IMR-90 (cell line): ENCODE measurements at regions not wholly inside any gene's neighbourhood (a gene's known extent, or its start where the extent isn't known, plus 50 kb on each side); places are given as distances from the start of the nearest gene placed in this dataset.
"Not testable (repeated sequence)": the region's sequence is repeated elsewhere in the genome, so short reads cannot be mapped to it uniquely, and the experiment has no call there.

Experiments
- ATAC-seq: fragments of 200-7000 bp; cut with Tn5 transposase; 2 replicates; pipeline ENCODE4 v1.9.1; 2020; ENCODE audit warnings: low read depth, mild to moderate bottlenecking, moderate library complexity
- BruUV-seq: library from RNA; stranded (reverse); fragments of 400-500 nt; replicated peaks from 2 replicates; lab custom pipeline; 2021; lab: Mats Ljungman, UMichigan
- CTCF ChIA-PET: fragments of 300-600 bp; formaldehyde crosslinking; extraction: SDS; loops from one replicate; lab custom pipeline; 2021; ENCODE audit warnings: antibody characterized with exemption; lab: Yijun Ruan, JAX
- POLR2A ChIA-PET: fragments of 300-600 bp; sonication (Branson Sonifier 250); formaldehyde crosslinking; loops from one replicate; lab custom pipeline; 2022; ENCODE audit warnings: antibody characterized with exemption; ENCODE audit not compliant: unreplicated experiment; lab: Charles Lee
- DNase-seq: peaks from one replicate; pipeline ENCODE4 v3.0.0; 2013
- H2AFZ ChIP-seq: replicated peaks from 2 replicates; pipeline ENCODE3; 2013; ENCODE audit warnings: low read length, mild to moderate bottlenecking; ENCODE audit not compliant: poor library complexity
- H2AK5ac ChIP-seq: 2 replicates; pipeline ENCODE4 v1.6.1; 2013; ENCODE audit warnings: low read depth, low read length, inconsistent platforms
- H2AK9ac ChIP-seq: replicated peaks from 2 replicates; pipeline ENCODE3; 2013; ENCODE audit warnings: mild to moderate bottlenecking, low read depth, low read length, moderate library complexity; ENCODE audit not compliant: poor library complexity
- H2BK120ac ChIP-seq: 2 replicates; pipeline ENCODE4 v1.6.1; 2013; ENCODE audit warnings: low read depth, low read length, inconsistent platforms
- H2BK15ac ChIP-seq: 3 replicates; pipeline ENCODE4 v1.6.1; 2013; ENCODE audit warnings: low read depth, low read length, inconsistent platforms
- H2BK20ac ChIP-seq: 2 replicates; pipeline ENCODE4 v1.6.1; 2013; ENCODE audit warnings: low read depth, mild to moderate bottlenecking, inconsistent platforms, low read length, moderate library complexity
- H2BK5ac ChIP-seq: 2 replicates; pipeline ENCODE4 v1.6.1; 2013; ENCODE audit warnings: mild to moderate bottlenecking, low read depth, low read length, inconsistent platforms; ENCODE audit not compliant: poor library complexity, severe bottlenecking
- H3K14ac ChIP-seq: replicated peaks from 2 replicates; pipeline ENCODE4 v1.6.1; 2013; ENCODE audit warnings: low read depth, low read length, inconsistent platforms
- H3K18ac ChIP-seq: 2 replicates; pipeline ENCODE4 v1.6.1; 2013; ENCODE audit warnings: low read depth, low read length, control low read depth
- H3K23ac ChIP-seq: 2 replicates; pipeline ENCODE4 v1.6.1; 2013; ENCODE audit warnings: low read depth, low read length, inconsistent platforms
- H3K27ac ChIP-seq: 2 replicates; pipeline ENCODE4 v1.5.1; 2013; ENCODE audit warnings: mild to moderate bottlenecking, control low read depth, low read length; ENCODE audit not compliant: insufficient read depth
- H3K27me3 ChIP-seq: 2 replicates; pipeline ENCODE4 v1.6.1; 2013; ENCODE audit warnings: low read length; ENCODE audit not compliant: control insufficient read depth, insufficient read depth
- H3K36me3 ChIP-seq: 2 replicates; pipeline ENCODE4 v1.6.1; 2013; ENCODE audit warnings: low read length, mixed read lengths; ENCODE audit not compliant: control insufficient read depth, insufficient read depth
- H3K4ac ChIP-seq: 2 replicates; pipeline ENCODE4 v1.6.1; 2013; ENCODE audit warnings: low read depth, low read length, inconsistent platforms
- H3K4me1 ChIP-seq: 2 replicates; pipeline ENCODE4 v1.6.1; 2013; ENCODE audit warnings: low read length, mixed read lengths; ENCODE audit not compliant: control insufficient read depth, insufficient read depth
- H3K4me2 ChIP-seq: 2 replicates; pipeline ENCODE4 v1.6.1; 2013; ENCODE audit warnings: low read depth, mild to moderate bottlenecking, control low read depth, low read length, moderate library complexity
- H3K4me3 ChIP-seq: 2 replicates; pipeline ENCODE4 v1.5.1; 2013; ENCODE audit warnings: low read depth, mild to moderate bottlenecking, control low read depth, low read length, moderate library complexity; ENCODE audit not compliant: insufficient read depth
- H3K56ac ChIP-seq: 2 replicates; pipeline ENCODE4 v1.6.1; 2013; ENCODE audit warnings: low read length, inconsistent platforms; ENCODE audit not compliant: insufficient read depth; ENCODE audit errors: extremely low read depth
- H3K79me1 ChIP-seq, 2 experiments: 2 replicates each; pipeline ENCODE4 v1.6.1; 2013; ENCODE audit warnings: low read length in 2 of 2, inconsistent platforms in 1 of 2, low read depth in 1 of 2
- H3K9ac ChIP-seq: 2 replicates; pipeline ENCODE4 v1.6.1; 2013; ENCODE audit warnings: low read depth, low read length, control low read depth
- H3K9me1 ChIP-seq: 2 replicates; pipeline ENCODE4 v1.6.1; 2013; ENCODE audit warnings: low read length, inconsistent platforms; ENCODE audit not compliant: insufficient read depth
- H3K9me3 ChIP-seq: 2 replicates; pipeline ENCODE4 v1.6.1; 2013; ENCODE audit warnings: low read length; ENCODE audit not compliant: control insufficient read depth, insufficient read depth
- H4K20me1 ChIP-seq: 2 replicates; pipeline ENCODE4 v1.6.1; 2013; ENCODE audit warnings: low read length, inconsistent platforms; ENCODE audit not compliant: insufficient read depth
- H4K5ac ChIP-seq: 2 replicates; pipeline ENCODE4 v1.6.1; 2013; ENCODE audit warnings: mild to moderate bottlenecking, low read depth, low read length, control low read depth
- H4K8ac ChIP-seq, 2 experiments: 2 replicates each; pipeline ENCODE4 v1.6.1; 2013; ENCODE audit warnings: low read depth in 2 of 2, low read length in 2 of 2, control low read depth in 1 of 2, inconsistent platforms in 1 of 2
- H4K91ac ChIP-seq: 2 replicates; pipeline ENCODE4 v1.6.1; 2013; ENCODE audit warnings: low read depth, low read length, inconsistent platforms; ENCODE audit not compliant: insufficient read depth
- WGBS, 2 experiments: methylation state at CpG; one replicate each; pipeline versions ENCODE4 v1.1.5 to v1.1.7; 2013; ENCODE audit warnings: missing lambda C conversion rate in 2 of 2; ENCODE audit not compliant: insufficient read length in 1 of 2; ENCODE audit errors: extremely low coverage in 2 of 2; 5-methylcytosine and 5-hydroxymethylcytosine counted together
- dilution Hi-C: fragments of 300-500 bp; cut with HindIII; formaldehyde crosslinking; loops from one replicate; pipeline ENCODE4 v1.14.3; 2018; ENCODE audit warnings: low sequenced_read_pairs; ENCODE audit not compliant: unreplicated experiment
- in situ Hi-C: fragments of 300-500 bp; cut with MboI; formaldehyde crosslinking; loops from 3 replicates; pipeline ENCODE4 v1.14.3; 2019; ENCODE audit warnings: low sequenced_read_pairs, inconsistent platforms, mixed read lengths
- intact Hi-C: fragments of 100-400 bp; cut with micrococcal nuclease; formaldehyde crosslinking; loops from 2 replicates; pipeline ENCODE4 v1.10.0; 2022

DNA sequence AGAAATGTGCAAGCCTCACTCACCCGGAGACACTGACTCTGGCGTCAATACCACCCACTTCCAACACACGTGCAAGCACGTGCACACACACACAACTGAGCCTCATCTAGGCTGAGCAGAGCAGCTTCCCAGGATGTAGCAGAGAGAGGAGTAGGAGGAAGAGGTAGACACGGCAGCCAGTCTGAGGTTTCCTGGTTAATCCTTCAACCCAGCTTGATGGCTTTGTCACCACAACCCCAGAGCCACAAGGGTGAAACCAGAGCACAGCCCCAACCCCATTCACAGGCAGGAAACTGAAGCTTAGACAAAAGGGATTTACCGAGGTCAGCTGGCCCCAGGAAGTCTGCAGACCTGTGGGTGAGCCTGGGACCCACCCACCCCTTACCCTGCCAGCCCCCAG is 905.3 kb downstream of the TUBA3C start:
- H3K18ac ChIP-seq, H3K4me2 ChIP-seq, H2AK5ac ChIP-seq, H3K27ac ChIP-seq, in situ Hi-C loops, H4K91ac ChIP-seq, H3K4me3 ChIP-seq, H2BK5ac ChIP-seq, BruUV-seq, H3K14ac ChIP-seq, H2BK120ac ChIP-seq, H3K4me1 ChIP-seq, CTCF ChIA-PET, H3K4ac ChIP-seq, H2BK15ac ChIP-seq, DNase-seq, H3K27me3 ChIP-seq, H2AFZ ChIP-seq, POLR2A ChIA-PET, H2AK9ac ChIP-seq, H3K56ac ChIP-seq, H3K9ac ChIP-seq, H2BK20ac ChIP-seq, intact Hi-C loops, H4K20me1 ChIP-seq, H3K79me1 ChIP-seq, H3K36me3 ChIP-seq, H3K9me1 ChIP-seq, H3K9me3 ChIP-seq, H3K23ac ChIP-seq, dilution Hi-C loops, H4K5ac ChIP-seq, ATAC-seq, H4K8ac ChIP-seq: not testable (repeated sequence)
- no CpG with 5 or more reads among the region's 6 CpGs for WGBS, 2 experiments

DNA sequence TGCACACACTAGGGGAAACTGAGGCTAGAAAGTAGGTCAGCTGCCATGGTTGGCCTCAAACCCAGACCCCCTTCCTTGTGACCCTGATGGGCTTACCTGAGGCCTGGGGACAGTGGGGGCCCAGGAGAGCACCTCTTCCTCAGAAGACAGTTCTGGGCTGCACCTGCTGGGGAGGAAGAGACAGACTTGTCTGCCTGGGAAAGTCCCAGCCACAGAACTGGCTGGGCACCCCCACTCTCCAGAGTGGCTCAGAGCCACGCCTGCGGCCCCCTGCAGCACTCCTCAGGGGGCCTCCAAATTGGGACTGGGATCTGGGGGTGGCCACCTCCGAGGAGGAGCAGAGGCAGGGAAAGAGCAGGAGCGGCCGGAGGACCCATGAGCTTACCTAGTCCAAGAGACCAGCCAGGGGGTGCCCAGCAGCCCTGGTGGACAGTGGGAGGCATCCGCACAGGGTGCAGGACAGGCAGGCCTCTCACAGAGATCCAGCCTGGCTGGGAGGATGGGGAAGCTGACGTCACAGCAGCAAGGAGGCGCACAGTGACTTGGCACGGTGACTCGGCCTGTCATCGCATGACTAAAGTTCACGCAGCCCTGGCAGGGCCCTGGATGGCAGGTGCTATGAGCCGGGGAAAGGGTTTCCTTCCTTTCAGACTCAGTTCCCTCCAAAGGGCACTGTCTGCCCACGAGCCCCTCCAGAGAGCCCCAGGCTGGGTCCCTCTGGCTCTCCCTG is 907.7 kb downstream of the TUBA3C start:
- H3K14ac ChIP-seq, BruUV-seq, H2BK5ac ChIP-seq, ATAC-seq, H3K27me3 ChIP-seq, H2BK120ac ChIP-seq, H3K56ac ChIP-seq, in situ Hi-C loops, POLR2A ChIA-PET, H2BK15ac ChIP-seq, H2AK5ac ChIP-seq, H3K4me1 ChIP-seq, H2AFZ ChIP-seq, H3K23ac ChIP-seq, H3K9me3 ChIP-seq, H4K20me1 ChIP-seq, H2AK9ac ChIP-seq, DNase-seq, H4K91ac ChIP-seq, H3K18ac ChIP-seq, H3K36me3 ChIP-seq, H3K4me3 ChIP-seq, H4K8ac ChIP-seq, H3K9me1 ChIP-seq, H4K5ac ChIP-seq, H3K4me2 ChIP-seq, H3K79me1 ChIP-seq, H3K27ac ChIP-seq, dilution Hi-C loops, H3K4ac ChIP-seq, intact Hi-C loops, H3K9ac ChIP-seq, H2BK20ac ChIP-seq, CTCF ChIA-PET: not testable (repeated sequence)
- WGBS, 2 experiments = no CpG with 5 or more reads among the region's 14 CpGs
